Stomach smooth muscle (tissue), 2 donors: ENCODE measurements at regions not wholly inside any gene's neighbourhood (a gene's known extent, or its start where the extent isn't known, plus 50 kb on each side); places are given as distances from the start of the nearest gene placed in this dataset.

Experiments used
- H3K27ac ChIP-seq: one replicate; pipeline ENCODE4 v1.7.0; 2013; ENCODE audit warnings: mild to moderate bottlenecking, low read length, inconsistent platforms
- H3K27me3 ChIP-seq, 2 donors: one replicate each; pipeline ENCODE4 v1.7.0; 2013; ENCODE audit warnings: low read length in 2 of 2; ENCODE audit not compliant: insufficient read depth in 2 of 2, control insufficient read depth in 1 of 2
- H3K36me3 ChIP-seq, 2 donors: one replicate each; pipeline ENCODE4 v1.7.0; 2013; ENCODE audit warnings: low read length in 2 of 2; ENCODE audit not compliant: control insufficient read depth in 2 of 2, insufficient read depth in 2 of 2
- H3K4me1 ChIP-seq: one replicate; pipeline ENCODE4 v1.7.0; 2013; ENCODE audit warnings: low read length; ENCODE audit not compliant: control insufficient read depth, insufficient read depth
- H3K4me3 ChIP-seq, 2 donors: one replicate each; pipeline ENCODE4 v1.7.0; 2013; ENCODE audit warnings: low read length in 2 of 2
- H3K9ac ChIP-seq, 2 donors: one replicate each; pipeline ENCODE4 v1.7.0; 2013; ENCODE audit warnings: low read length in 2 of 2, mild to moderate bottlenecking in 1 of 2
- H3K9me3 ChIP-seq, 2 donors: one replicate each; pipeline ENCODE4 v1.7.0; 2013; ENCODE audit warnings: low read length in 2 of 2; ENCODE audit not compliant: control insufficient read depth in 2 of 2
- donor health status: healthy.
- donor health status: Pancreatic carcinoma.

GRCh38 chr4:181757910-181758660 lies 485.1 kb upstream of the TENM3 start:
- H3K27me3 ChIP-seq = no peaks in the 10 kb centered on the region
- no peaks in the 10 kb centered on the region for H3K9me3 ChIP-seq
- no peak overlapping the region for H3K9ac ChIP-seq
- H3K27ac ChIP-seq = no peak overlapping the region
- no peaks in the 10 kb centered on the region for H3K36me3 ChIP-seq
- H3K4me3 ChIP-seq = no peak overlapping the region
- no peaks in the 10 kb centered on the region for H3K4me1 ChIP-seq

DNA sequence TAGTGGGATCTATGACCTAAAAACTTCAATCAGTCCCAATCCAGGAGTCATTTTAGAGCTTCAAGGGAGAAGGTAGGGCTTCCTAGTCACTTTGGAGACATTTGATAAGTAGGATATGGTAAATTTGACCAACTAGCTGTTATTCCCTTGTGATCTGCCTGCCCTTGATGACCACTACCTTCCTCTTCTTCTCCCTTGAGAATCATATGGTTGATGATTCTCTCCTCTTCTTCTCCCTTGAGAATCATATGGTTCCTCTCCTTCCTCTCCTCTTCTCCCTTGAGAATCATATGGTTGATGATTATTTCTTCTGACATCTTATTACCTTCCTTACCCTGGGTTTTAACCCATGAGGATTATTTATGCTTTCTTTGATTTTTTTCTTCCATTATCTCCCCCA lies 482.6 kb upstream of the TENM3 start:
- H3K27me3 ChIP-seq = no peaks in the 10 kb centered on the region
- no peaks in the 10 kb centered on the region for H3K9me3 ChIP-seq
- no peak overlapping the region for H3K9ac ChIP-seq
- no peaks in the 10 kb centered on the region for H3K4me1 ChIP-seq
- H3K27ac ChIP-seq = no peak overlapping the region
- H3K4me3 ChIP-seq = no peak overlapping the region
- H3K36me3 ChIP-seq = no peaks in the 10 kb centered on the region

GRCh38 chr4:181761156-181761555 lies 482.0 kb upstream of the TENM3 start:
- H3K36me3 ChIP-seq = no peaks in the 10 kb centered on the region
- H3K9ac ChIP-seq = no peak overlapping the region

DNA sequence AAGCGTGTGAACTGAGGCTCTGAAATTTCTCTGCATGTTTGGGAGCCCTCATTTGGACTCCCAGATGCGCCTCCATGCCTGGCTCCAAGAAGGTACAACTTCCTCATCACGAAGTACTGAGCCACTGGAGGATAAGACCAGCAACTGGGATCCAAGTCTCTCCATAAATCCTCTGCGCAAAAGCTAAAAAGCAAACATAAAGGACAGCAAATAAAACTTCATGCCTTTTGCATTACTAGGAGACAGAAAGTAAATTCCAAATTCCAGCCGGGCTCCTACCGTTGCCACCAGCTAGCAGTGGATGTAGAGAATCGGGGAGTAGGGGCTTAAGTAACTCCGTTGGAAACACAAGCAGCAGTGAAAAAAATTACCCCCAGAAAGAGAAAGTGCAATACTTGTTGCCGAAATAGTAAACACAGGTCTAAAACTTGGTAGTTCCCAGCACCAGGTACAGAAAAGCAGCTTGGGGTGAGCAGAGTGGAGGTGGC lies 477.1 kb upstream of the TENM3 start:
- Histone ChIP-seq H3K27me3 (no peaks in the 10 kb centered on the region), H3K27ac (no peak overlapping the region), H3K4me1 (no peaks in the 10 kb centered on the region), H3K4me3 (no peak overlapping the region), H3K36me3 (no peaks in the 10 kb centered on the region), H3K9me3 (no peaks in the 10 kb centered on the region), H3K9ac (no peak overlapping the region)

More at GRCh38 chr4:181761156-181761555, 482.0 kb upstream of the TENM3 start:
- H3K9me3 ChIP-seq = no peaks in the 10 kb centered on the region
- H3K27ac ChIP-seq = no peak overlapping the region
- H3K4me1 ChIP-seq = no peaks in the 10 kb centered on the region
- no peak overlapping the region for H3K4me3 ChIP-seq
- H3K27me3 ChIP-seq = no peaks in the 10 kb centered on the region

- Histone ChIP-seq H3K9me3 (no peaks in the 10 kb centered on the region), H3K27ac (no peak overlapping the region), H3K27me3 (no peaks in the 10 kb centered on the region), H3K4me3 (no peak overlapping the region), H3K9ac (no peak overlapping the region), H3K4me1 (no peaks in the 10 kb centered on the region), H3K36me3 (no peaks in the 10 kb centered on the region)
Measured at GRCh38 chr4:181770971-181771370, 472.2 kb upstream of the TENM3 start.

DNA sequence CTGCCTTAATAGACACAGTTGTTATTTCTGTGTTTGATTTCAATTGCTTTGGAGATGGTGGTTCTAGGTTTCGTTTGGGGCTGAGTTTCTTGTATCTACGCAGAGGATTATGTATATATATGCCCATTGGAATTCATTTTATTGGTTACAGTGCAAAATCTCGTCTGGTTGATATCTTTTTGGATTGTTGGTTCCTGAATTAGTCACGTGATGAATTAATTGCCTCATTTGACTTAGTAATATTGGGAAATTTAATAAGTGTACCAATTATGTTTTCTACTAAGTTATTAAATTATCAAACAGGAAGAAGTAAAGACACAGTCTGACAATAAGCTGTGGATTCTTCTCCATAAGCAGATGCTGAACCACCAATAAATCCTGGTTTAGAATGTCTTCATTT lies 467.9 kb upstream of the TENM3 start:
- Histone ChIP-seq H3K4me3 (no peak overlapping the region), H3K36me3 (no peaks in the 10 kb centered on the region), H3K27me3 (no peaks in the 10 kb centered on the region), H3K4me1 (no peaks in the 10 kb centered on the region), H3K9ac (no peak overlapping the region), H3K27ac (no peak overlapping the region), H3K9me3 (no peaks in the 10 kb centered on the region)

GRCh38 chr4:181776264-181777054 lies 466.7 kb upstream of the TENM3 start:
- no peak overlapping the region for H3K4me3 ChIP-seq
- H3K4me1 ChIP-seq = no peaks in the 10 kb centered on the region
- H3K9ac ChIP-seq = no peak overlapping the region
- H3K27me3 ChIP-seq = no peaks in the 10 kb centered on the region
- no peak overlapping the region for H3K27ac ChIP-seq
- no peaks in the 10 kb centered on the region for H3K36me3 ChIP-seq
- no peaks in the 10 kb centered on the region for H3K9me3 ChIP-seq

GRCh38 chr4:181777518-181777917 lies 465.7 kb upstream of the TENM3 start:
- no peak overlapping the region for H3K9ac ChIP-seq
- no peak overlapping the region for H3K4me3 ChIP-seq
- H3K27me3 ChIP-seq = no peaks in the 10 kb centered on the region
- no peaks in the 10 kb centered on the region for H3K9me3 ChIP-seq
- H3K4me1 ChIP-seq = no peaks in the 10 kb centered on the region
- H3K27ac ChIP-seq = no peak overlapping the region
- H3K36me3 ChIP-seq = no peaks in the 10 kb centered on the region

DNA sequence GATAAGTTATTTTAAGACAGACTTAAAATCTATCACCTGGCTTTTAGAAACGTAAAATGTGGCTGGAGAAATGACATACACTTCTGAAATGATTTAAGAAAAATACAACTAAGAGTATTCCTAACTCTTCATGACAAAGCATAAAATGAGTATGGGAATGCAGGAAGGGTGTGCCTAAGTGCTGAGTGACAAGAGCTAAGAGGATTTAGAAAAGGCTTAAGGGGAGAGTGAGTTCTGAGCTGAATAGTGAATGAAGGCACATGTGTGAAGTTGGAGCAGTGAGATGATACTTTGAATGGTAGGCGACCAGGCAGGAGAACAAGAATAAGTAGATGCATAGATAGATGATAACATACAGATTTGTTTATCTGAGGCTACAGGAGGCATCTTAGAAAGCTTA lies 458.3 kb upstream of the TENM3 start:
- Histone ChIP-seq H3K4me3 (no peak overlapping the region), H3K9me3 (no peaks in the 10 kb centered on the region), H3K27me3 (no peaks in the 10 kb centered on the region), H3K9ac (no peak overlapping the region), H3K36me3 (no peaks in the 10 kb centered on the region), H3K4me1 (no peaks in the 10 kb centered on the region), H3K27ac (no peak overlapping the region)

DNA sequence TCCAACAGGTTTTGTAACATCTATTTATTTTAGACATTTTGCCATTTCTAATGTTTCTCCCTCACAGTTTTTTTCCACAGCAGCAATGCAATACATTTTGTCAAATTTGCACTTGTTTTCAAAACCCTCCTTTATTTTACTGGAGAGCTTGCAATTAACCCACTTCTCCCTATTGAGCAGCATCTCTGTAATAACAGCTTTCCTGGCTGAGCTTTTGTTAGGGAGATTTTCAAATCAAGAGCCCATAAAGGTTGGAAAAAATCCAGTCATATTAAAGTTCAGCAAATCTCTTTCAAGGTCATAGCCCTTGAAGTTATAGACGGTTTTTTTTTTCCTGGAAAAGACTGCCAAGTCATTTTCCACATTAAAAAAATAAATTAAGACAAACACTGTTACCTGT lies 450.6 kb upstream of the TENM3 start:
- no peaks in the 10 kb centered on the region for H3K36me3 ChIP-seq
- H3K9me3 ChIP-seq = peaks cover 0 to 10% of the 10 kb centered on the region in 2 donors
- H3K4me1 ChIP-seq = no peaks in the 10 kb centered on the region
- no peaks in the 10 kb centered on the region for H3K27me3 ChIP-seq
- no peak overlapping the region for H3K9ac ChIP-seq
- H3K4me3 ChIP-seq = no peak overlapping the region
- H3K27ac ChIP-seq = no peak overlapping the region

GRCh38 chr4:181793096-181793495 lies 450.1 kb upstream of the TENM3 start:
- H3K9ac ChIP-seq = no peak overlapping the region
- H3K27me3 ChIP-seq = no peaks in the 10 kb centered on the region
- no peaks in the 10 kb centered on the region for H3K36me3 ChIP-seq

More at GRCh38 chr4:181793096-181793495, 450.1 kb upstream of the TENM3 start:
- Histone ChIP-seq H3K27ac (no peak overlapping the region), H3K9me3 (peaks cover 0 to 10% of the 10 kb centered on the region in 2 donors), H3K4me3 (no peak overlapping the region), H3K4me1 (no peaks in the 10 kb centered on the region)
